WERI-Rb-1 (cell line): ENCODE measurements at regions not wholly inside any gene's neighbourhood (a gene's known extent, or its start where the extent isn't known, plus 50 kb on each side); places are given as distances from the start of the nearest gene placed in this dataset.
"Not testable (repeated sequence)": the region's sequence is repeated elsewhere in the genome, so short reads cannot be mapped to it uniquely, and the experiment has no call there.

Experiments
- DNase-seq: peaks from one replicate; pipeline ENCODE4 v3.0.0-alpha.2; 2020
- H3K27ac ChIP-seq: fragments of 250-450 bp; sonication (Bioruptor Pico); 2 replicates; pipeline ENCODE4 v1.5.1; 2020; ENCODE audit warnings: mild to moderate bottlenecking, moderate library complexity
- H3K27me3 ChIP-seq: fragments of 250-450 bp; sonication (Bioruptor Pico); 2 replicates; pipeline ENCODE4 v1.5.1; 2021; ENCODE audit warnings: mild to moderate bottlenecking, low read depth, moderate library complexity; ENCODE audit not compliant: insufficient read depth, severe bottlenecking
- H3K36me3 ChIP-seq: fragments of 250-450 bp; sonication (Bioruptor Pico); 2 replicates; pipeline ENCODE4 v1.5.1; 2020; ENCODE audit warnings: mild to moderate bottlenecking, moderate library complexity
- H3K4me3 ChIP-seq: 2 replicates; pipeline ENCODE4 v1.5.1; 2011; ENCODE audit warnings: low read depth, mild to moderate bottlenecking, control low read depth, low read length
- H3K9me3 ChIP-seq: fragments of 250-450 bp; sonication (Bioruptor Pico); 2 replicates; pipeline ENCODE4 v1.5.1; 2021; ENCODE audit warnings: mild to moderate bottlenecking, moderate library complexity; ENCODE audit not compliant: severe bottlenecking
- TF ChIP-seq, protein P1 (sequence below): IDR thresholded peaks from 2 replicates; pipeline ENCODE4 v1.5.1; 2011; ENCODE audit warnings: low read depth, mild to moderate bottlenecking, control low read depth, inconsistent platforms, low read length

DNA sequence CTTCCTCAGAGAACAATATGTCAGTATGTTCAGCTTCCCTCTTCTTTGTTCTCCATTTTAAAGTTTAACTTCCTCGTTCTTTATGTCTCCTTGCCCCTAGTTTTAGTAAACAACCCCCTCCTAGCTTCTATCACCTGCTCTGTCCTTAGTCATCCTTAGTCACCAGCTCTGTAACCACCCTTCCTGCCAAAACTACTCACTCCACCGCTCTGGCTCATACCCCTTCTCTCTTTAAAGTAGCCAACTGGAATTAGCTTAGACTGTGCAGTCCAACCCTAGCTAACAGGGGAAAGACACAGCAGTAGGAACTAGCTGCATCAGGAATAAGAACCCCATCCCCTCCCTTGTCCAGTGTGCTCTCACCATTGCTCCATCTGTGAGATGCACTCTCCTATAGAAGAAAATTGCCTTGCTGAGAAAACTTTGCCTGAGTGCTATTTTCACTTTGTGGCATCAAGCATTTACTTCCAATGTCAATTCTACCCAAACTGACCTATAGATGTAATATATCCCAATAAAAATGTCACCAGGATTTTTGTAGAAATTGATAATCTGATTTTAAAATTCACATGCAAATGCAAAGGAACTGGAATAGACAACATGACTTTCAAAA is 603.2 kb downstream of the C12orf50 start:
- no peak overlapping the region for H3K4me3 ChIP-seq

GRCh38 chr12:87421233-87421632 is 608.0 kb downstream of the C12orf50 start:
- not testable (repeated sequence) for H3K27ac ChIP-seq, DNase-seq, H3K9me3 ChIP-seq, H3K27me3 ChIP-seq, H3K4me3 ChIP-seq, H3K36me3 ChIP-seq

More for the DNA sequence above, 603.2 kb downstream of the C12orf50 start:
- H3K9me3 ChIP-seq = no peaks in the 10 kb centered on the region
- no peaks in the 10 kb centered on the region for H3K36me3 ChIP-seq
- no peak overlapping the region for H3K27ac ChIP-seq
- TF ChIP-seq, protein P1, sequence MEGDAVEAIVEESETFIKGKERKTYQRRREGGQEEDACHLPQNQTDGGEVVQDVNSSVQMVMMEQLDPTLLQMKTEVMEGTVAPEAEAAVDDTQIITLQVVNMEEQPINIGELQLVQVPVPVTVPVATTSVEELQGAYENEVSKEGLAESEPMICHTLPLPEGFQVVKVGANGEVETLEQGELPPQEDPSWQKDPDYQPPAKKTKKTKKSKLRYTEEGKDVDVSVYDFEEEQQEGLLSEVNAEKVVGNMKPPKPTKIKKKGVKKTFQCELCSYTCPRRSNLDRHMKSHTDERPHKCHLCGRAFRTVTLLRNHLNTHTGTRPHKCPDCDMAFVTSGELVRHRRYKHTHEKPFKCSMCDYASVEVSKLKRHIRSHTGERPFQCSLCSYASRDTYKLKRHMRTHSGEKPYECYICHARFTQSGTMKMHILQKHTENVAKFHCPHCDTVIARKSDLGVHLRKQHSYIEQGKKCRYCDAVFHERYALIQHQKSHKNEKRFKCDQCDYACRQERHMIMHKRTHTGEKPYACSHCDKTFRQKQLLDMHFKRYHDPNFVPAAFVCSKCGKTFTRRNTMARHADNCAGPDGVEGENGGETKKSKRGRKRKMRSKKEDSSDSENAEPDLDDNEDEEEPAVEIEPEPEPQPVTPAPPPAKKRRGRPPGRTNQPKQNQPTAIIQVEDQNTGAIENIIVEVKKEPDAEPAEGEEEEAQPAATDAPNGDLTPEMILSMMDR = no peak
- DNase-seq = no peak
- H3K27me3 ChIP-seq = no peaks in the 10 kb centered on the region

DNA sequence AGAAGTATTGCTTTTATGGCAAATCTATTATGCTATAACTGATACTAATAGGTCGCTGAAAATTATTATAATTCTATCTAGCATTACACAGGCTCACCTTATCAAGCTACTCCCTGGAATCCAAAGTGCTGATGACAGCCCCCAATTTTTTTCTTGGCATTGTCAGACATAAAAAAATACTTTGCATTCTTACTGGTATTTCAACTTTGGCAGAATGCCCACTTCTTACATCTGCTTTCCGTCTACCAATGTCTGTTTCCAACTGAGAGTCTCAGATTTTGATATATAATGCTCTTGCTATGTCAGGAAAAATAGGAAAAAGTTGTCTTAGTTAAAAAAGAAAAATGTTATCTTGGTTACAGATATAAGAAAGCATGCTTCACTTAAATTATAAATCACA is 615.4 kb downstream of the C12orf50 start:
- no peaks in the 10 kb centered on the region for H3K9me3 ChIP-seq
- no peak for DNase-seq
- no peak overlapping the region for H3K4me3 ChIP-seq
- H3K36me3 ChIP-seq = no peaks in the 10 kb centered on the region
- TF ChIP-seq, protein P1 = no peak
- no peak overlapping the region for H3K27ac ChIP-seq
- no peaks in the 10 kb centered on the region for H3K27me3 ChIP-seq

GRCh38 chr12:87406926-87407325 is 622.3 kb downstream of the C12orf50 start:
- DNase-seq = no peak
- no peaks in the 10 kb centered on the region for H3K36me3 ChIP-seq
- H3K27me3 ChIP-seq = no peaks in the 10 kb centered on the region
- TF ChIP-seq, protein P1 = no peak
- H3K9me3 ChIP-seq = no peaks in the 10 kb centered on the region
- no peak overlapping the region for H3K27ac ChIP-seq
- no peak overlapping the region for H3K4me3 ChIP-seq

GRCh38 chr12:87405918-87406317 is 623.3 kb downstream of the C12orf50 start:
- TF ChIP-seq, protein P1 = no peak
- Histone ChIP-seq H3K27me3 (no peaks in the 10 kb centered on the region), H3K9me3 (no peaks in the 10 kb centered on the region)

DNA sequence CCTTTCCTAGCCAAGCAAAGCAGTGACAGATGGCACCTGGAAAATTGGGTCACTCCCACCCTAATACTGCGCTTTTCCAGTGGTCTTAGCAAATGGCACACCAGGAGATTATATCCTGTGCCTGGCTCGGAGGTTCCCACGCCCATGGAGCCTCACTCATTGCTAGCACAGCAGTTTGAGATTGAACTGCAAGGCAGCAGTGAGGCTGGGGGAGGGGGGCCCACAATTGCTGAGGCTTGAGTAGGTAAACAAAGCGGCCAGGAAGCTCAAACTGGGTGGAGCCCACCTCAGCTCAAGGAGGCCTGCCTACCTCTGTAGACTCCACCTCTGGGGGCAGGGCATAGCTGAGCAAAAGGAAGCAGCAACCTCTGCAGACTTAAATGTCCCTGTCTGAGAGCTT is 635.0 kb downstream of the C12orf50 start:
- not testable (repeated sequence) for H3K27me3 ChIP-seq, DNase-seq, H3K4me3 ChIP-seq, H3K9me3 ChIP-seq, H3K36me3 ChIP-seq, H3K27ac ChIP-seq

More at GRCh38 chr12:87405918-87406317, 623.3 kb downstream of the C12orf50 start:
- H3K4me3 ChIP-seq = no peak overlapping the region
- no peak for DNase-seq
- no peaks in the 10 kb centered on the region for H3K36me3 ChIP-seq
- no peak overlapping the region for H3K27ac ChIP-seq

DNA sequence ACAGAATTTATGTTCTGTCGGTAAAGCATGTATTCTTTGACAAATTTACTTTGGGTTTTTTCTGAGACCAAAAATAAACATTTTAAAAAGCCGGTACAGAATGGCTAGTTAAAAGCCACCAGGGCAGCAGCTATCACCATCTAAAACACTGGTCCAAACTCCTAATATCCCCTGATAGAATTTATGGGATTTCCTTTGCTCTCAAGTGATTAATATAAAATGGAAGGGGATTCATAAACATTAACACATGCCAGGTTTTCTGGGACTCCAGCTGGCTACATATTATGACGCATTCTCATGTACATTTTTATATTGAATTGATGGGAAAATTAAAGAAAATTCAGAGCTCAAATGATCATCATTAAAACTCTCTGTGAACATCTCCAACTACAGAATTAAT is 640.8 kb downstream of the C12orf50 start:
- no peaks in the 10 kb centered on the region for H3K36me3 ChIP-seq
- no peak overlapping the region for H3K27ac ChIP-seq
- no peak overlapping the region for H3K4me3 ChIP-seq
- H3K27me3 ChIP-seq = no peaks in the 10 kb centered on the region
- no peaks in the 10 kb centered on the region for H3K9me3 ChIP-seq
- TF ChIP-seq, protein P1 = no peak
- DNase-seq = no peak
